Hepatocyte (in vitro differentiated cells): ENCODE measurements at regions not wholly inside any gene's neighbourhood (a gene's known extent, or its start where the extent isn't known, plus 50 kb on each side); places are given as distances from the start of the nearest gene placed in this dataset.
A peak's percentile ranks its signal among the peaks of the same experiment; 100 is the strongest.

Source experiments
- DNase-seq: peaks from one replicate; pipeline ENCODE4 v3.0.0-alpha.2; 2016; ENCODE audit warnings: low spot score
- H2AFZ ChIP-seq: fragments of 200-600 bp; sonication (generic); 2 replicates; pipeline ENCODE4 v1.6.0; 2016; ENCODE audit warnings: antibody characterized with exemption, mild to moderate bottlenecking
- H3K27ac ChIP-seq: fragments of 200-600 bp; sonication (generic); 2 replicates; pipeline ENCODE4 v1.5.1; 2016; ENCODE audit warnings: mild to moderate bottlenecking
- H3K27me3 ChIP-seq: fragments of 200-600 bp; sonication (generic); 2 replicates; pipeline ENCODE4 v1.6.1; 2016
- H3K36me3 ChIP-seq: fragments of 200-600 bp; sonication (generic); replicated peaks from 2 replicates; pipeline ENCODE4 v1.5.1; 2016; ENCODE audit warnings: low read depth; ENCODE audit not compliant: insufficient read depth
- H3K4me1 ChIP-seq: fragments of 200-600 bp; sonication (generic); 2 replicates; pipeline ENCODE4 v1.5.1; 2016; ENCODE audit warnings: mild to moderate bottlenecking, moderate library complexity; ENCODE audit not compliant: insufficient read depth
- H3K4me2 ChIP-seq: fragments of 200-600 bp; sonication (generic); 2 replicates; pipeline ENCODE4 v1.6.0; 2016
- H3K4me3 ChIP-seq: fragments of 200-600 bp; sonication (generic); 2 replicates; pipeline ENCODE4 v1.5.1; 2016; ENCODE audit warnings: mild to moderate bottlenecking
- H3K79me2 ChIP-seq: fragments of 200-600 bp; sonication (generic); 2 replicates; pipeline ENCODE4 v1.6.0; 2017; ENCODE audit warnings: mild to moderate bottlenecking
- H3K9me2 ChIP-seq: fragments of 200-600 bp; sonication (generic); replicated peaks from 2 replicates; pipeline ENCODE4 v1.6.0; 2017; ENCODE audit warnings: mild to moderate bottlenecking; ENCODE audit not compliant: insufficient read depth
- H3K9me3 ChIP-seq: fragments of 200-600 bp; sonication (generic); 2 replicates; pipeline ENCODE4 v1.5.1; 2016; ENCODE audit warnings: low read depth, mild to moderate bottlenecking
- H4K20me1 ChIP-seq: fragments of 200-600 bp; sonication (generic); 2 replicates; pipeline ENCODE4 v1.6.0; 2016; ENCODE audit warnings: mild to moderate bottlenecking; ENCODE audit not compliant: insufficient read depth, poor library complexity, severe bottlenecking
- EZH2 ChIP-seq: fragments of 200-600 bp; sonication (generic); IDR thresholded peaks from 2 replicates; pipeline ENCODE4 v1.6.1; 2016; ENCODE audit warnings: antibody characterized with exemption, mild to moderate bottlenecking, borderline replicate concordance
- EZH2phosphoT487 ChIP-seq: fragments of 200-600 bp; sonication (generic); IDR thresholded peaks from one replicate; pipeline ENCODE4 v1.6.1; 2018; ENCODE audit warnings: antibody characterized with exemption, mild to moderate bottlenecking, low read depth, moderate library complexity; ENCODE audit not compliant: unreplicated experiment, severe bottlenecking
- WGBS: methylation state at CpG from one replicate; pipeline ENCODE4 v1.1.6; 2016; ENCODE audit warnings: low lambda C conversion rate; ENCODE audit errors: missing lambda C conversion rate; 5-methylcytosine and 5-hydroxymethylcytosine counted together
- TF ChIP-seq, protein P1 (sequence below): fragments of 200-600 bp; sonication (generic); IDR thresholded peaks from 2 replicates; pipeline ENCODE4 v1.5.1; 2016; ENCODE audit warnings: antibody characterized with exemption, mild to moderate bottlenecking; ENCODE audit not compliant: poor library complexity

DNA sequence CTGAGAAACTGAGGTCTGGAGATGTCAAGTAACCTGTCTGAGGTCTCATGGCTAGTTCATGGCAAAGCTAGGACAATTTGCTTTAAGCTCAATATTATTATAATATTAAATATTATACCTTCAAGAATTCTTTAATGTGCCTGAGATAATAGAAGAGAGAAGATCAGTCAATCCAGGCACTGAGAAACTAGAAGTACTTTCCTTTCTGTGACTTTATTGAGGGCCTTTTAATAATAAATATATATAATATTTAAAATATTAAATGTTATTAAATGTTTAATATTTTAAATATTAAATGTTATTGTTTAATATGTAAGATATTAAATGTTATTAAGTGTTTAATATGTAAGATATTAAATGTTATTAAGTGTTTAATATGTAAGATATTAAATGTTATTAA lies 144.3 kb upstream of the DNAJC19 start:
- Histone ChIP-seq H3K4me1 (no peaks in the 10 kb centered on the region), H3K27me3 (no peaks in the 10 kb centered on the region), H3K4me3 (no peak overlapping the region), H3K9me2 (no peaks in the 10 kb centered on the region), H3K4me2 (no peak overlapping the region), H4K20me1 (no peaks in the 10 kb centered on the region), H3K27ac (no peak overlapping the region), H3K79me2 (no peaks in the 10 kb centered on the region), H3K9me3 (no peaks in the 10 kb centered on the region), H2AFZ (no peak overlapping the region), H3K36me3 (no peaks in the 10 kb centered on the region)
- TF ChIP-seq, protein P1, sequence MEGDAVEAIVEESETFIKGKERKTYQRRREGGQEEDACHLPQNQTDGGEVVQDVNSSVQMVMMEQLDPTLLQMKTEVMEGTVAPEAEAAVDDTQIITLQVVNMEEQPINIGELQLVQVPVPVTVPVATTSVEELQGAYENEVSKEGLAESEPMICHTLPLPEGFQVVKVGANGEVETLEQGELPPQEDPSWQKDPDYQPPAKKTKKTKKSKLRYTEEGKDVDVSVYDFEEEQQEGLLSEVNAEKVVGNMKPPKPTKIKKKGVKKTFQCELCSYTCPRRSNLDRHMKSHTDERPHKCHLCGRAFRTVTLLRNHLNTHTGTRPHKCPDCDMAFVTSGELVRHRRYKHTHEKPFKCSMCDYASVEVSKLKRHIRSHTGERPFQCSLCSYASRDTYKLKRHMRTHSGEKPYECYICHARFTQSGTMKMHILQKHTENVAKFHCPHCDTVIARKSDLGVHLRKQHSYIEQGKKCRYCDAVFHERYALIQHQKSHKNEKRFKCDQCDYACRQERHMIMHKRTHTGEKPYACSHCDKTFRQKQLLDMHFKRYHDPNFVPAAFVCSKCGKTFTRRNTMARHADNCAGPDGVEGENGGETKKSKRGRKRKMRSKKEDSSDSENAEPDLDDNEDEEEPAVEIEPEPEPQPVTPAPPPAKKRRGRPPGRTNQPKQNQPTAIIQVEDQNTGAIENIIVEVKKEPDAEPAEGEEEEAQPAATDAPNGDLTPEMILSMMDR, result no peak
- TF ChIP-seq EZH2phosphoT487 (no peak), EZH2 (no peak)
- DNase-seq, result no peak

DNA sequence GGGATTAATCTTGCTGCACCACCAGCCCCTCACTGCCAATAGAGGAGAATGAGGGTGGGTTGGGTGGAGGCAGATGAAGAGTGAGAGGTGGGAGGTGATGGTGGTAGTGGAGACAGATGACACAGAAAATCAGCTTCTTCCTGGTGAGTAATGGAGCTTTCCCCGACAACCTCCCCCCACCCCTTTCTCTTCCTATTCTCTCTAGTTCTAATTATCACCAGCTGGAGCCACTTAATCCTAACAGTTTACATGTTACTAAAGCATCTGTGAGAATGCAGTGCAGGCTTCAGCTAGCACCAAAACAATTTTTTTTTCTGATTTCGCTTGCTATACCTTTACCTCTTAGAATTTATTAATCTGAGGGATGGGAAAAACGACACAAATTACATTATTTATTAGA lies 116.1 kb upstream of the DNAJC19 start:
- no peaks in the 10 kb centered on the region for H3K79me2 ChIP-seq
- H3K4me3 ChIP-seq, result no peak overlapping the region
- H3K4me1 ChIP-seq, result no peaks in the 10 kb centered on the region
- no peaks in the 10 kb centered on the region for H3K36me3 ChIP-seq
- DNase-seq, result no peak
- H2AFZ ChIP-seq, result no peak overlapping the region
- H3K9me3 ChIP-seq, result no peaks in the 10 kb centered on the region
- TF ChIP-seq EZH2 (no peak), EZH2phosphoT487 (no peak)
- TF ChIP-seq, protein P1, result no peak
- no peaks in the 10 kb centered on the region for H3K27me3 ChIP-seq
- no peak overlapping the region for H3K4me2 ChIP-seq
- H3K9me2 ChIP-seq, result no peaks in the 10 kb centered on the region
- no peaks in the 10 kb centered on the region for H4K20me1 ChIP-seq
- 60% methylated on average over 3 of the region's 3 CpGs for WGBS
- no peak overlapping the region for H3K27ac ChIP-seq

DNA sequence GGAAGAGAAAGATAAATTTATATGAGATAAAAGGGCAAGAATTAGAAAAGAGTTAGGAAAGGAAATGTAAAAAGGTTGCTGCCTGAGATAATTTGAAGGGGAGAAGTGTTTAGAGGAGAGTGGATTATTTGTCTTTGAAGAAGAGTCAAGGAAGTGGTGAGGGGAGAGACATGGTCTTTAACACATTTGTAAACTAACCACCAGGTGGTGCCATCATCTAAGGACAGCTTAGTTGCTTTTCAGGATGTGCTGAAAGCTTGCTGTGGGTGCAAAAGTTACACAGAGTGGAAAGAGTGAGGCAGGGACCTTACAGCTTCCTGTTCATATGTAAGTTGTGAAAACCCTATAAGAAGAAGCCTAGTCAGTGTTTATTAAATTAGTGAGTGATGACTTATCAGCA lies 114.1 kb upstream of the DNAJC19 start:
- no peaks in the 10 kb centered on the region for H3K36me3 ChIP-seq
- TF ChIP-seq EZH2phosphoT487 (no peak), EZH2 (no peak)
- TF ChIP-seq, protein P1, result no peak
- no peaks in the 10 kb centered on the region for H3K79me2 ChIP-seq
- no peak overlapping the region for H3K4me2 ChIP-seq
- H2AFZ ChIP-seq, result no peak overlapping the region
- no peaks in the 10 kb centered on the region for H4K20me1 ChIP-seq
- H3K27me3 ChIP-seq, result no peaks in the 10 kb centered on the region
- H3K4me3 ChIP-seq, result no peak overlapping the region
- no peaks in the 10 kb centered on the region for H3K4me1 ChIP-seq
- no peaks in the 10 kb centered on the region for H3K9me2 ChIP-seq
- H3K27ac ChIP-seq, result no peak overlapping the region
- peak; percentile 19 for DNase-seq
- no peaks in the 10 kb centered on the region for H3K9me3 ChIP-seq

DNA sequence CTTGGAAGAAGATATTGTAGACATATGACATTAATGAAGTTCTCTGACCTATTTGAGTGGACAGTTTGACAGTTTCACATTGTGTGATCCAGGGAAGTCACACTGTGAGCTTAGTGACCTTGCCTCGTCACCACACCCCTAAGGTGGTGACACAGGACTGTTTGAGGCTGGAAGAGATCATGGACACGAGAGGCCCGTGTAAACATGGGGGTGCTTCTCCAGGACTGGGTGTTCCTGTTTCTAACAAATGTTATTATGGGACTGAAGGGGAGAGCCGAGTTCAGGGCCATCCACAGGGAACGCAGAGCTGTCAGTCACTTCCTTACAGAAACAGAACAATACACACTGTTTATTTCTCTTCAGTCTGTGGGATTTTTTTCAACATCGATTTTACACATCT lies 96.5 kb upstream of the DNAJC19 start:
- Histone ChIP-seq H3K27ac (no peak overlapping the region), H3K9me3 (no peaks in the 10 kb centered on the region), H3K4me2 (no peak overlapping the region), H3K9me2 (no peaks in the 10 kb centered on the region), H4K20me1 (no peaks in the 10 kb centered on the region), H3K36me3 (no peaks in the 10 kb centered on the region), H3K79me2 (no peaks in the 10 kb centered on the region), H3K4me3 (no peak overlapping the region), H3K27me3 (no peaks in the 10 kb centered on the region), H3K4me1 (no peaks in the 10 kb centered on the region), H2AFZ (no peak overlapping the region)
- TF ChIP-seq EZH2phosphoT487, result no peak
- TF ChIP-seq EZH2, result no peak
- TF ChIP-seq, protein P1, result no peak
- no peak for DNase-seq
- 82% methylated on average over 6 of the region's 6 CpGs for WGBS
